Upper lobe of left lung (tissue), 6 donors: ENCODE measurements at regions not wholly inside any gene's neighbourhood (a gene's known extent, or its start where the extent isn't known, plus 50 kb on each side); places are given as distances from the start of the nearest gene placed in this dataset.
A peak's percentile ranks its signal among the peaks of the same experiment; 100 is the strongest.

Experiments
- ATAC-seq, 2 donors: fragments of 200-7000 bp; cut with Tn5 transposase; one replicate each; pipeline ENCODE4 v1.9.1; 2022; ENCODE audit warnings: mild to moderate bottlenecking in 2 of 2, moderate library complexity in 2 of 2; ENCODE audit not compliant: low FRiP score in 2 of 2
- DNase-seq, 2 donors: peaks; one replicate each; pipeline ENCODE4 v3.0.0-alpha.2; 2019 to 2020
- H3K27ac ChIP-seq, 4 donors: fragments of 200-600 bp; sonication (generic); one replicate each; pipeline ENCODE4 v1.5.1; 2016 to 2019
- H3K27me3 ChIP-seq, 4 donors: fragments of 200-600 bp; sonication (generic); one replicate each; pipeline ENCODE4 v1.5.1; 2017 to 2019
- H3K36me3 ChIP-seq, 4 donors: fragments of 200-600 bp; sonication (generic); one replicate each; pipeline ENCODE4 v1.5.1; 2016 to 2019
- H3K4me1 ChIP-seq, 4 donors: fragments of 200-600 bp; sonication (generic); one replicate each; pipeline ENCODE4 v1.5.1; 2018 to 2019
- H3K4me3 ChIP-seq, 4 donors: fragments of 200-600 bp; sonication (generic); one replicate each; pipeline ENCODE4 v1.5.1; 2017 to 2019; ENCODE audit warnings: mild to moderate bottlenecking in 2 of 4, moderate library complexity in 1 of 4
- H3K9me3 ChIP-seq, 4 donors: fragments of 200-600 bp; sonication (generic); one replicate each; pipeline ENCODE4 v1.5.1; 2018 to 2019
- EP300 ChIP-seq, 4 donors: sonication (generic); formaldehyde crosslinking; IDR thresholded peaks; one replicate each; pipeline ENCODE4 v1.5.1; 2017; ENCODE audit warnings: antibody characterized with exemption in 4 of 4, control low read depth in 2 of 4
- POLR2A ChIP-seq, 4 donors: fragments of 450-650 bp; IDR thresholded peaks; one replicate each; pipeline ENCODE4 v1.5.1; 2016 to 2017; ENCODE audit warnings: antibody characterized with exemption in 4 of 4, mild to moderate bottlenecking in 2 of 4
- POLR2AphosphoS5 ChIP-seq, 2 donors: sonication (generic); formaldehyde crosslinking; IDR thresholded peaks; one replicate each; pipeline ENCODE4 v1.5.1; 2017; ENCODE audit warnings: antibody characterized with exemption in 2 of 2
- WGBS, 2 donors: methylation state at CpG; one replicate each; pipeline ENCODE4 v1.1.5; 2017 to 2018; 5-methylcytosine and 5-hydroxymethylcytosine counted together
- TF ChIP-seq, protein P1 (sequence below), 6 experiments: fragments of 450-650 bp in 4 of 6; fragments of 200-600 bp in 2 of 6; sonication (generic) in 2 of 6; IDR thresholded peaks; one replicate each; pipeline ENCODE4 v1.5.1; 2016 to 2019; ENCODE audit warnings: antibody characterized with exemption in 6 of 6
- donor health status: DM: no; HTN: no; CAD: no; lungs with moderate emphysema.
- donor health status: DM: no; HTN: yes; CAD: no; lungs with severe emphysema.

- no peaks in the 10 kb centered on the region for H3K27me3 ChIP-seq
- H3K36me3 ChIP-seq, result no peaks in the 10 kb centered on the region
- no peak for DNase-seq
- WGBS, 2 donors, result 59 to 60% methylated on average over 5 of the region's 5 CpGs
- H3K4me1 ChIP-seq, result peaks cover 19 to 29% (median 23%) of the 10 kb centered on the region in 4 donors
- no peak overlapping the region for H3K4me3 ChIP-seq
- no peaks in the 10 kb centered on the region for H3K9me3 ChIP-seq
- H3K27ac ChIP-seq, result peak overlapping the region in 3 of 4 donors; percentile 30 to 55 (median 52)
- peak; percentile 48 to 70 for ATAC-seq
- TF ChIP-seq, protein P1, sequence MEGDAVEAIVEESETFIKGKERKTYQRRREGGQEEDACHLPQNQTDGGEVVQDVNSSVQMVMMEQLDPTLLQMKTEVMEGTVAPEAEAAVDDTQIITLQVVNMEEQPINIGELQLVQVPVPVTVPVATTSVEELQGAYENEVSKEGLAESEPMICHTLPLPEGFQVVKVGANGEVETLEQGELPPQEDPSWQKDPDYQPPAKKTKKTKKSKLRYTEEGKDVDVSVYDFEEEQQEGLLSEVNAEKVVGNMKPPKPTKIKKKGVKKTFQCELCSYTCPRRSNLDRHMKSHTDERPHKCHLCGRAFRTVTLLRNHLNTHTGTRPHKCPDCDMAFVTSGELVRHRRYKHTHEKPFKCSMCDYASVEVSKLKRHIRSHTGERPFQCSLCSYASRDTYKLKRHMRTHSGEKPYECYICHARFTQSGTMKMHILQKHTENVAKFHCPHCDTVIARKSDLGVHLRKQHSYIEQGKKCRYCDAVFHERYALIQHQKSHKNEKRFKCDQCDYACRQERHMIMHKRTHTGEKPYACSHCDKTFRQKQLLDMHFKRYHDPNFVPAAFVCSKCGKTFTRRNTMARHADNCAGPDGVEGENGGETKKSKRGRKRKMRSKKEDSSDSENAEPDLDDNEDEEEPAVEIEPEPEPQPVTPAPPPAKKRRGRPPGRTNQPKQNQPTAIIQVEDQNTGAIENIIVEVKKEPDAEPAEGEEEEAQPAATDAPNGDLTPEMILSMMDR (IDR thresholded peaks at IDR 0.05), result no peak
Observed at GRCh38 chr7:16066805-16067459, 354.4 kb downstream of the CRPPA start.

DNA sequence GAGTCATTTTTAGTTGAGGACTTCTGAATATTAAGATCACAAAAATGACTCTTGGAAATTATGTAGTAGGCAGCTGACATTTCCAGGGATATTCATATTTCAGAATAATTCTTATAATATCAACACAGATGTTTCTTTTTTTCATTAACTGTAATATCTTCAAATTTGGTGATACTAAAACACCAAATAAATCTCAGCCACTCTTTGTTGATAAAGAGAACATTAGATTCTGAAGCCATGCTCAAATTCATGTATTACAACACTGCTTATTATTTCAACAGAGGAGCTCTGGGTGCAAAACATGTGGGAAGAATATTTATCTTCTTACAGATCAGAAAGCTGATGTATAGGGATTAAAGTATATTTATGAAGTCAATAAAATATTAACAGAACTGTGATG is 355.4 kb downstream of the CRPPA start:
- peaks cover 21 to 29% (median 26%) of the 10 kb centered on the region in 4 donors for H3K4me1 ChIP-seq
- ATAC-seq (no peak), DNase-seq (no peak)
- no peaks in the 10 kb centered on the region for H3K36me3 ChIP-seq
- TF ChIP-seq POLR2A (IDR thresholded peaks at IDR 0.05), result no peak
- TF ChIP-seq, protein P1 (IDR thresholded peaks at IDR 0.05), result no peak
- TF ChIP-seq EP300 (IDR thresholded peaks at IDR 0.05), result no peak
- TF ChIP-seq POLR2AphosphoS5 (IDR thresholded peaks at IDR 0.05), result no peak
- H3K27me3 ChIP-seq, result no peaks in the 10 kb centered on the region
- H3K27ac ChIP-seq, result no peak overlapping the region
- no peaks in the 10 kb centered on the region for H3K9me3 ChIP-seq
- H3K4me3 ChIP-seq, result no peak overlapping the region

DNA sequence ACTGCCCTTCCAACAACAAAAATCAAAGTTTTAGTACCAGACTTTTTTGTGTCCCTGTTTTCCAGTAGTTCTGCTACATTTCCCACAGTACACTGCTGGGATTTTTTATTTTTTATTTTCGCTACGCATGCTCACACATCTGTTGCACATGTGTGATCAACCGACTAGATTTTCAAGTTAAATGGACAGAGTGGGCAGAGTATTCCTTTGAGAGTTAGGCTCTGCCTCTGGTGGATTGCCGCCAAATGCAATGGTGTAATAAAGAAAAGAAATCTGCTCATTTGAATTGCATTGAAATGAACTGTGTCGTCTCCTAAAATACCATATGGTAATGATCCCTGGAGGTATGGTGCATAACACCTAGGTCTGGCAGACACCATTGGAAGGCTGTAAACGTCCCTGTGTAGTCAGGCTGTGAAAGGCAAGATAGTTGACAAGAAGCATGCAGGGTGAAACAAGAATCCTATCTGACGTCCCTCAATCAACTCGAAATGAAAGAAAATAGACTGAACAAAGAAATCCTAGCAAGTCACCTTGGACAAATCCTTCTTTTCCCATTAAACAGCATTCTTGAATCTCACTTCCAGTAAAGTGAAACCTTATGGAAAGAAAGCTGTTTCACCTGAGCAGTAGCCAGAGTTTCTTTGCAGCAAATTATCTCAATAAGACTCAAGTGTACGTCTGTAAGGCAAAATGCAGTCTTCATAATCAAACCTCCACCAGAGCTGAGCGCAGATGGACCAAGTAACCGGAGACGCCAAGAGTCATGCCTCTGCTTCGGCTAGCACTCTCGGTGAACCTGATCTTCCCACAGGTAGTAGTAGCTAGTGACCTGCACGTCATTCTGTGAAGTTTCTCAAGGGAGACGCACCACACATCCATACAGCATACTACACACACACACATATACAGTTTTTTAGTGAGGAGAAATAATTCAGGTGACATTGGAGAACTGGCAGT is 357.3 kb downstream of the CRPPA start:
- Histone ChIP-seq H3K4me3 (no peak overlapping the region), H3K9me3 (no peaks in the 10 kb centered on the region), H3K27ac (no peak overlapping the region), H3K27me3 (no peaks in the 10 kb centered on the region), H3K4me1 (peaks cover 21 to 29% (median 26%) of the 10 kb centered on the region in 4 donors), H3K36me3 (no peaks in the 10 kb centered on the region)
- DNase-seq, result no peak
- no peak for ATAC-seq
- TF ChIP-seq POLR2AphosphoS5 (IDR thresholded peaks at IDR 0.05) (no peak), POLR2A (IDR thresholded peaks at IDR 0.05) (no peak), EP300 (IDR thresholded peaks at IDR 0.05) (no peak)
- TF ChIP-seq, protein P1 (IDR thresholded peaks at IDR 0.05), result no peak
- WGBS, 2 donors, result 82 to 84% methylated on average over 16 of the region's 16 CpGs

GRCh38 chr7:16063221-16063620 is 358.1 kb downstream of the CRPPA start:
- H3K36me3 ChIP-seq, result no peaks in the 10 kb centered on the region
- TF ChIP-seq POLR2AphosphoS5 (IDR thresholded peaks at IDR 0.05), result no peak
- 27 to 46% methylated on average over 2 of the region's 2 CpGs for WGBS, 2 donors
- H3K4me1 ChIP-seq, result peaks cover 21 to 29% (median 26%) of the 10 kb centered on the region in 4 donors
- DNase-seq (no peak), ATAC-seq (peak in 1 of 2 donors; percentile 30)
- no peak overlapping the region for H3K27ac ChIP-seq
- no peaks in the 10 kb centered on the region for H3K27me3 ChIP-seq
- H3K9me3 ChIP-seq, result no peaks in the 10 kb centered on the region
- H3K4me3 ChIP-seq, result no peak overlapping the region

GRCh38 chr7:16062269-16062668 is 359.1 kb downstream of the CRPPA start:
- no peaks in the 10 kb centered on the region for H3K9me3 ChIP-seq
- H3K27me3 ChIP-seq, result no peaks in the 10 kb centered on the region
- no peaks in the 10 kb centered on the region for H3K36me3 ChIP-seq
- ATAC-seq (peak in 1 of 2 donors; percentile 78), DNase-seq (no peak)
- H3K4me3 ChIP-seq, result no peak overlapping the region
- peak overlapping the region in 1 of 4 donors; percentile 21 for H3K27ac ChIP-seq
- H3K4me1 ChIP-seq, result peaks cover 21 to 26% (median 24%) of the 10 kb centered on the region in 4 donors
- TF ChIP-seq, protein P1 (IDR thresholded peaks at IDR 0.05), result no peak
- TF ChIP-seq EP300 (IDR thresholded peaks at IDR 0.05), result no peak
- TF ChIP-seq POLR2AphosphoS5 (IDR thresholded peaks at IDR 0.05), result no peak
- no peak for TF ChIP-seq POLR2A (IDR thresholded peaks at IDR 0.05)
- WGBS, 2 donors, result 19 to 35% methylated on average over 1 of the region's 1 CpG
